ENCODE measurements at regions not wholly inside any gene's neighbourhood (a gene's known extent, or its start where the extent isn't known, plus 50 kb on each side); places are given as distances from the start of the nearest gene placed in this dataset.

GRCh38 chr21:35259457-35259856, 210.4 kb upstream of the RUNX1 start:
- no peak overlapping the region for H3K27ac Mint-ChIP-seq
- Histone ChIP-seq H3K4me3 (replicated peaks in 1 of 3; ENCODE audit: low read depth in 2 of 3, low read length in 3 of 3) (no peak overlapping the region), H4K20me1 (ENCODE audit: insufficient read depth, low read length) (no peaks in the 10 kb centered on the region), H3K79me2 (ENCODE audit: insufficient read depth, low read length) (no peaks in the 10 kb centered on the region), H3K36me3 (replicated peaks in 1 of 2; ENCODE audit: control insufficient read depth in 1 of 2, insufficient read depth in 2 of 2, low read length in 2 of 2) (no peaks in the 10 kb centered on the region), H3K9me3 (replicated peaks in 1 of 2; ENCODE audit: control insufficient read depth in 1 of 2, insufficient read depth in 1 of 2, low read length in 2 of 2) (peaks cover 0 to 2% of the 10 kb centered on the region in 2 donors), H3K4me1 (ENCODE audit: control insufficient read depth in 1 of 2, insufficient read depth in 2 of 2, low read length in 2 of 2) (no peaks in the 10 kb centered on the region), H3K27me3 (ENCODE audit: control insufficient read depth in 2 of 2, insufficient read depth in 2 of 2, low read length in 2 of 2) (no peaks in the 10 kb centered on the region), H3K27ac (ENCODE audit: low read depth in 1 of 2, low read length in 2 of 2) (no peak overlapping the region), H3K4me2 (replicated peaks; ENCODE audit: extremely low read depth, low read length, poor library complexity, severe bottlenecking) (no peak overlapping the region), H2AFZ (ENCODE audit: insufficient read depth, low read depth, low read length, poor library complexity, severe bottlenecking) (no peak overlapping the region), H3K9ac (ENCODE audit: insufficient read depth, low read length, poor library complexity, severe bottlenecking) (no peak overlapping the region)
- H3K9me3 Mint-ChIP-seq, result peaks cover 0 to 4% (median 2%) of the 10 kb centered on the region in 7 donors
- H3K36me3 Mint-ChIP-seq, result no peaks in the 10 kb centered on the region
- peaks cover 2 to 6% (median 3%) of the 10 kb centered on the region in 3 donors for H3K27me3 Mint-ChIP-seq (ENCODE audit: low read depth in 3 of 3)
- WGBS (ENCODE audit: insufficient coverage), result 88% methylated on average over 1 of the region's 2 CpGs
- H3K4me3 Mint-ChIP-seq, result no peak overlapping the region
- no peak for TF ChIP-seq CTCF (IDR thresholded peaks at IDR 0.05)
- intact Hi-C loops (cut with micrococcal nuclease), result no loop called here
- DNase-seq, result no peak
- H3K4me1 Mint-ChIP-seq, result no peaks in the 10 kb centered on the region

GRCh38 chr21:35258521-35258920, 209.4 kb upstream of the RUNX1 start:
- H3K36me3 Mint-ChIP-seq, result no peaks in the 10 kb centered on the region
- Histone ChIP-seq H2AFZ (ENCODE audit: insufficient read depth, low read depth, low read length, poor library complexity, severe bottlenecking) (no peak overlapping the region), H3K36me3 (replicated peaks in 1 of 2; ENCODE audit: control insufficient read depth in 1 of 2, insufficient read depth in 2 of 2, low read length in 2 of 2) (no peaks in the 10 kb centered on the region), H3K4me2 (replicated peaks; ENCODE audit: extremely low read depth, low read length, poor library complexity, severe bottlenecking) (no peak overlapping the region), H3K9me3 (replicated peaks in 1 of 2; ENCODE audit: control insufficient read depth in 1 of 2, insufficient read depth in 1 of 2, low read length in 2 of 2) (peaks cover 0 to 2% of the 10 kb centered on the region in 2 donors), H3K4me1 (ENCODE audit: control insufficient read depth in 1 of 2, insufficient read depth in 2 of 2, low read length in 2 of 2) (no peaks in the 10 kb centered on the region), H3K27me3 (ENCODE audit: control insufficient read depth in 2 of 2, insufficient read depth in 2 of 2, low read length in 2 of 2) (no peaks in the 10 kb centered on the region), H3K9ac (ENCODE audit: insufficient read depth, low read length, poor library complexity, severe bottlenecking) (no peak overlapping the region), H3K27ac (ENCODE audit: low read depth in 1 of 2, low read length in 2 of 2) (no peak overlapping the region), H3K79me2 (ENCODE audit: insufficient read depth, low read length) (no peaks in the 10 kb centered on the region), H4K20me1 (ENCODE audit: insufficient read depth, low read length) (no peaks in the 10 kb centered on the region), H3K4me3 (replicated peaks in 1 of 3; ENCODE audit: low read depth in 2 of 3, low read length in 3 of 3) (no peak overlapping the region)
- intact Hi-C loops (cut with micrococcal nuclease), result no loop called here
- no peak for TF ChIP-seq CTCF (IDR thresholded peaks at IDR 0.05)
- H3K4me3 Mint-ChIP-seq, result no peak overlapping the region
- peaks cover 0 to 4% (median 2%) of the 10 kb centered on the region in 7 donors for H3K9me3 Mint-ChIP-seq
- peaks cover 2 to 6% (median 3%) of the 10 kb centered on the region in 3 donors for H3K27me3 Mint-ChIP-seq (ENCODE audit: low read depth in 3 of 3)
- WGBS (ENCODE audit: insufficient coverage), result 94% methylated on average over 6 of the region's 6 CpGs
- DNase-seq, result no peak
- H3K4me1 Mint-ChIP-seq, result no peaks in the 10 kb centered on the region
- H3K27ac Mint-ChIP-seq, result no peak overlapping the region

Data from CD14-positive monocyte (primary cell).